ENCODE measurements at regions not wholly inside any gene's neighbourhood (a gene's known extent, or its start where the extent isn't known, plus 50 kb on each side); places are given as distances from the start of the nearest gene placed in this dataset.

DNA sequence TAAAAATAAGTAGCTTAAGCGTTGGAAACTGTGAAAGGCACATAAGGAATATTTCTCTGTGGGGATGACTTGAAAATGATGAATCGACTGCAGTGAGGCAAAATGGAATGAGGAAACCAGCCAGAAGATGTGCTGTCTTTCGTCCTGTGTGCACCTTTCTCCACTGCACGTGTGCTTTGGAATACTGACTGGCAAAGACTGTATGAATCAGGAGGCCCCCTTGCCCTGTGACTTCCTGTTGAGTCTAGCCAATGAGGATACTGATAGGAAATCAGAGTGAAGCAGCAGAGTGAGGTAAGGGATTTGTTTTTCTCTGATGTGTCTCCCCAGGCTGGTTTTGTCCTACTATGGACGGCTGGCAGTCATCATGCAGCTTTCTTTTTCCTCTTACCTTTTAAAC lies 118.2 kb upstream of the ADGRL4 start:
- no peaks in the 10 kb centered on the region for H3K36me3 ChIP-seq (ENCODE audit: insufficient read depth, low read length)
- H3K27ac ChIP-seq (ENCODE audit: low read depth, low read length), result no peak overlapping the region
- no peaks in the 10 kb centered on the region for H3K27me3 ChIP-seq (ENCODE audit: control insufficient read depth in 1 of 2, insufficient read depth in 2 of 2, low read length in 2 of 2)
- no peaks in the 10 kb centered on the region for H3K4me1 ChIP-seq (ENCODE audit: insufficient read depth, low read length)
- no peaks in the 10 kb centered on the region for H3K9me3 ChIP-seq (ENCODE audit: low read length)
- no peak overlapping the region for H3K9ac ChIP-seq (ENCODE audit: low read length)
- no peak overlapping the region for H3K4me3 ChIP-seq (ENCODE audit: low read depth in 1 of 2, low read length in 2 of 2)

DNA sequence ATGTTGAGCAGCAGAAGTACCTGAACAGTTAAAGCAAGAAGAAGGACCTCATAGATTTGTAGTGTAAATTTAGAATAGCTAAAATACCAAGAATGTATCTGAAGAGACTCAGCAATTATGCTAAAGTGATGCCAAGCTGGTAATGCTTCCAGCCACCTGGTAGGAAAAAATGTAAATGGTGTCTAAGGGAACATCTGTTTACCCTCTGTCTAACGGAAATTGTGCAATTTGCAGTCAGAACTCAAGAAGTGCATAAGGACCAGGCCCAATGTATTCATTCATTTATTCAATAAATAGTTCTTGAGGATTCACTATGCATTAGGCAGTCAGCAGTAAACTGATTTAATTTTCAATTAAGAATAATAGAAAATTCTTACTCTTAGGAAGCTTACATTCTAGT lies 116.0 kb upstream of the ADGRL4 start:
- H3K27ac ChIP-seq (ENCODE audit: low read depth, low read length), result no peak overlapping the region
- no peaks in the 10 kb centered on the region for H3K9me3 ChIP-seq (ENCODE audit: low read length)
- H3K9ac ChIP-seq (ENCODE audit: low read length), result no peak overlapping the region
- H3K27me3 ChIP-seq (ENCODE audit: control insufficient read depth in 1 of 2, insufficient read depth in 2 of 2, low read length in 2 of 2), result no peaks in the 10 kb centered on the region
- no peak overlapping the region for H3K4me3 ChIP-seq (ENCODE audit: low read depth in 1 of 2, low read length in 2 of 2)
- H3K36me3 ChIP-seq (ENCODE audit: insufficient read depth, low read length), result no peaks in the 10 kb centered on the region
- no peaks in the 10 kb centered on the region for H3K4me1 ChIP-seq (ENCODE audit: insufficient read depth, low read length)

- no peaks in the 10 kb centered on the region for H3K27me3 ChIP-seq (ENCODE audit: control insufficient read depth in 1 of 2, insufficient read depth in 2 of 2, low read length in 2 of 2)
- no peaks in the 10 kb centered on the region for H3K9me3 ChIP-seq (ENCODE audit: low read length)
- H3K4me3 ChIP-seq (ENCODE audit: low read depth in 1 of 2, low read length in 2 of 2), result no peak overlapping the region
- no peak overlapping the region for H3K27ac ChIP-seq (ENCODE audit: low read depth, low read length)
- no peaks in the 10 kb centered on the region for H3K4me1 ChIP-seq (ENCODE audit: insufficient read depth, low read length)
- no peaks in the 10 kb centered on the region for H3K36me3 ChIP-seq (ENCODE audit: insufficient read depth, low read length)
- H3K9ac ChIP-seq (ENCODE audit: low read length), result no peak overlapping the region
Observed at GRCh38 chr1:79117376-79117775, 110.8 kb upstream of the ADGRL4 start.

DNA sequence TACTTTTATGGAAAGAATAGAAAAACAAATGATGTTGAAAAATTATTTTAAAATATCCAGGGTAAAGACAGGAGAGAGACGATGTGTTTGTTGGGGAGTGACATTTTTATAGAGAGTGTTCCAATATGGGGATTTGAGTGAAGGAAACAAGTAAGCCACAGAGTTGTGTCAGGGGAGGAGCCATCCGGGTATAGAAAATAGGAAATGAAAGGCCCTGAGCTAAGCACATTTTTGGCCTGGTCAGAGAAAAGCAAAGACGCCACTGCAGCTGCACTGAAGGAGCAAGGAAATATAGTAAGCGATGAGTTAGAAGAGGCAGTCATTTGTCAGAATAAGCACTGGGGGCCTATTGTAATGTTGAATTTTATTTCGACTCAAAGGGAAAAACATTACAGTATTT lies 107.3 kb upstream of the ADGRL4 start:
- Histone ChIP-seq H3K9ac (ENCODE audit: low read length) (no peak overlapping the region), H3K4me3 (ENCODE audit: low read depth in 1 of 2, low read length in 2 of 2) (no peak overlapping the region), H3K9me3 (ENCODE audit: low read length) (no peaks in the 10 kb centered on the region), H3K36me3 (ENCODE audit: insufficient read depth, low read length) (no peaks in the 10 kb centered on the region), H3K4me1 (ENCODE audit: insufficient read depth, low read length) (no peaks in the 10 kb centered on the region), H3K27me3 (ENCODE audit: control insufficient read depth in 1 of 2, insufficient read depth in 2 of 2, low read length in 2 of 2) (no peaks in the 10 kb centered on the region), H3K27ac (ENCODE audit: low read depth, low read length) (no peak overlapping the region)

DNA sequence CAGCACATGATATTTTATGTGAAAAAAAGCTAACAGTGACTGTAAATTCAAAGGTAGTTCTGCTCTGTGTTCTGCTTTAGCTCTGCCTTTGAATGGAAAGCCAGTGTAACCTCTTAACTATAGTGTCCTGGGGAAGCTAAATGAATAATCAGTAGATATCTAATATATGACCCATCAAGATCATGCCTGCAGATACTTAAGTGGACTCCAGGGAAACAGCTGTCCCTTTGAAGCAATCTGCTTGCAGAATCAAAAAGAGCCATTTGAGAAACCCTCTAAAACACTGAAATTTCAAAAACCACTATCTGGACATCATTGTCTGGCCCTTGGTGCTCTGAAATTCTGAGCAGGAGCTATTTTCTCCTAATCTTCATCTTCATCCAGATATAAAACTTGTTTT lies 104.2 kb upstream of the ADGRL4 start:
- Histone ChIP-seq H3K4me3 (ENCODE audit: low read depth in 1 of 2, low read length in 2 of 2) (no peak overlapping the region), H3K27ac (ENCODE audit: low read depth, low read length) (no peak overlapping the region), H3K9me3 (ENCODE audit: low read length) (no peaks in the 10 kb centered on the region), H3K27me3 (ENCODE audit: control insufficient read depth in 1 of 2, insufficient read depth in 2 of 2, low read length in 2 of 2) (no peaks in the 10 kb centered on the region), H3K4me1 (ENCODE audit: insufficient read depth, low read length) (no peaks in the 10 kb centered on the region), H3K9ac (ENCODE audit: low read length) (no peak overlapping the region), H3K36me3 (ENCODE audit: insufficient read depth, low read length) (no peaks in the 10 kb centered on the region)

DNA sequence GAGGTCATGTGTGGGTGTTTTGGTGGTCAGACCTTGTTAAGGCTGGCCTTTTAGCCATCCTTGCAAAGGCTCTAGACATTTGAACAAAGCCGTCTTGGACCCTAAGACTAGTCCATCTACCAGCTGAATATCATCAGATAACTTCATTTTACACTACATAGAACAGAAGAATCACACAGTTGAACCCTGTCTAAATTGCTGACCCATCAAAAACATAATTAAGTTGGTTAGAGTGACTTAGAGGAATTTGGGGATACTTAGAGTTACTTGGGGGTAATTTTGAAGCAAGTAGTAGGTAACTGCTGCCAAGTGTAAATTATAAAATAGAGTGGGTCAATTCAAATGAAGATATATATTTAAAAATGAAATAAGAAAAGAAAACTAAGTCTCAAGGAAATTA lies 102.9 kb upstream of the ADGRL4 start:
- no peaks in the 10 kb centered on the region for H3K4me1 ChIP-seq (ENCODE audit: insufficient read depth, low read length)
- H3K27me3 ChIP-seq (ENCODE audit: control insufficient read depth in 1 of 2, insufficient read depth in 2 of 2, low read length in 2 of 2), result no peaks in the 10 kb centered on the region
- no peak overlapping the region for H3K9ac ChIP-seq (ENCODE audit: low read length)
- no peaks in the 10 kb centered on the region for H3K9me3 ChIP-seq (ENCODE audit: low read length)
- no peak overlapping the region for H3K4me3 ChIP-seq (ENCODE audit: low read depth in 1 of 2, low read length in 2 of 2)
- no peak overlapping the region for H3K27ac ChIP-seq (ENCODE audit: low read depth, low read length)
- H3K36me3 ChIP-seq (ENCODE audit: insufficient read depth, low read length), result no peaks in the 10 kb centered on the region

DNA sequence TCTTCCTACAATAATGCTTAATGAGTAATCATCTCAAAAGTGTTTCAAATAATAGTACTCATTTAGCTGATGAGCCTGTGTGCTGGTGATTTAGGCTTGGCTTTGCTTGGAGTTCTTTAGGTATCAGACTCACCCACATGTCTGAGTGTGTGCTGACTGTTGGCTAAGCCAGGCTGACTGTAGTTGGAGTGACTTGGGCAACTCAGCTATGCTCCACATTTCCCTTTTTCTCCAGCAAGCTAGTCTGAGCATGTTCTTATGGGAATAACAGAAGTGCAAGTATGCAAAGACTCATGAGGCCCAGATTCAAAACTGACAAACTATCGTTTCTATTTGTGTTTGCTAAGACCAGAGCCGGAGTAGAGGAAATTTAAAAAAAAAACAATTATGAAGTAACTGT lies 99.0 kb upstream of the ADGRL4 start:
- H3K27me3 ChIP-seq (ENCODE audit: control insufficient read depth in 1 of 2, insufficient read depth in 2 of 2, low read length in 2 of 2), result no peaks in the 10 kb centered on the region
- H3K9ac ChIP-seq (ENCODE audit: low read length), result no peak overlapping the region
- H3K27ac ChIP-seq (ENCODE audit: low read depth, low read length), result no peak overlapping the region
- H3K4me1 ChIP-seq (ENCODE audit: insufficient read depth, low read length), result no peaks in the 10 kb centered on the region
- H3K36me3 ChIP-seq (ENCODE audit: insufficient read depth, low read length), result no peaks in the 10 kb centered on the region
- no peak overlapping the region for H3K4me3 ChIP-seq (ENCODE audit: low read depth in 1 of 2, low read length in 2 of 2)
- H3K9me3 ChIP-seq (ENCODE audit: low read length), result no peaks in the 10 kb centered on the region

GRCh38 chr1:79104617-79105016 lies 98.1 kb upstream of the ADGRL4 start:
- no peak overlapping the region for H3K9ac ChIP-seq (ENCODE audit: low read length)
- H3K36me3 ChIP-seq (ENCODE audit: insufficient read depth, low read length), result no peaks in the 10 kb centered on the region
- no peaks in the 10 kb centered on the region for H3K4me1 ChIP-seq (ENCODE audit: insufficient read depth, low read length)
- H3K9me3 ChIP-seq (ENCODE audit: low read length), result no peaks in the 10 kb centered on the region
- no peaks in the 10 kb centered on the region for H3K27me3 ChIP-seq (ENCODE audit: control insufficient read depth in 1 of 2, insufficient read depth in 2 of 2, low read length in 2 of 2)
- H3K4me3 ChIP-seq (ENCODE audit: low read depth in 1 of 2, low read length in 2 of 2), result no peak overlapping the region
- H3K27ac ChIP-seq (ENCODE audit: low read depth, low read length), result no peak overlapping the region

- Histone ChIP-seq H3K9me3 (ENCODE audit: low read length) (no peaks in the 10 kb centered on the region), H3K36me3 (ENCODE audit: insufficient read depth, low read length) (no peaks in the 10 kb centered on the region), H3K4me3 (ENCODE audit: low read depth in 1 of 2, low read length in 2 of 2) (no peak overlapping the region), H3K27me3 (ENCODE audit: control insufficient read depth in 1 of 2, insufficient read depth in 2 of 2, low read length in 2 of 2) (no peaks in the 10 kb centered on the region), H3K27ac (ENCODE audit: low read depth, low read length) (no peak overlapping the region), H3K4me1 (ENCODE audit: insufficient read depth, low read length) (no peaks in the 10 kb centered on the region), H3K9ac (ENCODE audit: low read length) (no peak overlapping the region)
Observed at GRCh38 chr1:79100385-79100784, 93.9 kb upstream of the ADGRL4 start.

DNA sequence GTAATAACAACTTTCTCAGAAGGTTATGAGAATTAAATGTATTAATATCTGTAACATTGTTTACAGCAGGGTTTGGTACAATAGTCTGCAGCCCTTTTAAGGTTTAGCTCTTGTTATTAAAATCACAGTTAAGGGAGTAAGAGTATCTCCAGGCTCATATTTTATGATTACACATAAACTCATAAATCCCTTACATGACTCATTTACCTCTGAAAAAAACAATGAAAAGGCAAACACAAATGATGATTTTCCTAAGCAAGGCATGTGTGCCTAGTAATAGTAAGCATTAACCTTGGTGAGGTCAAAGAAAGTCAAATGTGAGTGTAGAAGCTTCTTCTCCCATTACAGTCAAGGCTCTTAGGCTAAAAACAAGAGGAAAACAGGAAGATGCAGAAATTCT lies 84.5 kb upstream of the ADGRL4 start:
- Histone ChIP-seq H3K9me3 (ENCODE audit: low read length) (no peaks in the 10 kb centered on the region), H3K27me3 (ENCODE audit: control insufficient read depth in 1 of 2, insufficient read depth in 2 of 2, low read length in 2 of 2) (no peaks in the 10 kb centered on the region), H3K9ac (ENCODE audit: low read length) (no peak overlapping the region), H3K4me1 (ENCODE audit: insufficient read depth, low read length) (no peaks in the 10 kb centered on the region), H3K4me3 (ENCODE audit: low read depth in 1 of 2, low read length in 2 of 2) (no peak overlapping the region), H3K27ac (ENCODE audit: low read depth, low read length) (no peak overlapping the region), H3K36me3 (ENCODE audit: insufficient read depth, low read length) (no peaks in the 10 kb centered on the region)

GRCh38 chr1:79089946-79090345 lies 83.4 kb upstream of the ADGRL4 start:
- Histone ChIP-seq H3K9ac (ENCODE audit: low read length) (no peak overlapping the region), H3K4me1 (ENCODE audit: insufficient read depth, low read length) (no peaks in the 10 kb centered on the region), H3K36me3 (ENCODE audit: insufficient read depth, low read length) (no peaks in the 10 kb centered on the region), H3K4me3 (ENCODE audit: low read depth in 1 of 2, low read length in 2 of 2) (no peak overlapping the region), H3K9me3 (ENCODE audit: low read length) (no peaks in the 10 kb centered on the region), H3K27ac (ENCODE audit: low read depth, low read length) (no peak overlapping the region), H3K27me3 (ENCODE audit: control insufficient read depth in 1 of 2, insufficient read depth in 2 of 2, low read length in 2 of 2) (no peaks in the 10 kb centered on the region)

GRCh38 chr1:79082233-79082632 lies 75.7 kb upstream of the ADGRL4 start:
- no peaks in the 10 kb centered on the region for H3K4me1 ChIP-seq (ENCODE audit: insufficient read depth, low read length)
- no peak overlapping the region for H3K9ac ChIP-seq (ENCODE audit: low read length)
- H3K27ac ChIP-seq (ENCODE audit: low read depth, low read length), result no peak overlapping the region
- no peaks in the 10 kb centered on the region for H3K27me3 ChIP-seq (ENCODE audit: control insufficient read depth in 1 of 2, insufficient read depth in 2 of 2, low read length in 2 of 2)
- no peak overlapping the region for H3K4me3 ChIP-seq (ENCODE audit: low read depth in 1 of 2, low read length in 2 of 2)
- H3K9me3 ChIP-seq (ENCODE audit: low read length), result no peaks in the 10 kb centered on the region
- H3K36me3 ChIP-seq (ENCODE audit: insufficient read depth, low read length), result no peaks in the 10 kb centered on the region
